GM23338 (cell line): ENCODE measurements at regions not wholly inside any gene's neighbourhood (a gene's known extent, or its start where the extent isn't known, plus 50 kb on each side); places are given as distances from the start of the nearest gene placed in this dataset.

Source experiments
- ATAC-seq: fragments of 200-7000 bp; cut with Tn5 transposase; 3 replicates; pipeline ENCODE4 v1.9.1; 2020
- DNase-seq: peaks from one replicate; pipeline ENCODE4 v3.0.0-alpha.2; 2015; ENCODE audit warnings: low spot score
- H2AFZ ChIP-seq: fragments of 200-600 bp; sonication (generic); 2 replicates; pipeline ENCODE4 v1.8.0; 2016; ENCODE audit warnings: antibody characterized with exemption, mild to moderate bottlenecking, moderate library complexity
- H3F3A ChIP-seq: fragments of 200-600 bp; sonication (generic); replicated peaks from 2 replicates; pipeline ENCODE4 v1.8.0; 2017; ENCODE audit warnings: antibody characterized with exemption, mixed run types, low read depth
- H3K27ac ChIP-seq: fragments of 200-600 bp; sonication (generic); 2 replicates; pipeline ENCODE4 v1.6.1; 2016; ENCODE audit warnings: low read depth
- H3K27me3 ChIP-seq: fragments of 200-600 bp; sonication (generic); 2 replicates; pipeline ENCODE4 v1.8.0; 2016; ENCODE audit warnings: mild to moderate bottlenecking, mixed run types, moderate library complexity; ENCODE audit not compliant: insufficient read depth
- H3K36me3 ChIP-seq: fragments of 200-600 bp; sonication (generic); 2 replicates; pipeline ENCODE4 v1.8.0; 2016; ENCODE audit warnings: mild to moderate bottlenecking; ENCODE audit not compliant: insufficient read depth
- H3K4me1 ChIP-seq: fragments of 200-600 bp; sonication (generic); 2 replicates; pipeline ENCODE4 v1.8.0; 2016; ENCODE audit warnings: mild to moderate bottlenecking, moderate library complexity; ENCODE audit not compliant: insufficient read depth
- H3K4me2 ChIP-seq: fragments of 200-600 bp; sonication (generic); 2 replicates; pipeline ENCODE4 v1.7.1; 2017; ENCODE audit warnings: mixed run types
- H3K4me3 ChIP-seq: fragments of 200-600 bp; sonication (generic); 2 replicates; pipeline ENCODE4 v1.6.1; 2016; ENCODE audit warnings: mixed run types
- H3K79me2 ChIP-seq: fragments of 200-600 bp; sonication (generic); replicated peaks from 2 replicates; pipeline ENCODE4 v1.8.0; 2017; ENCODE audit warnings: mild to moderate bottlenecking; ENCODE audit not compliant: insufficient read depth
- H3K9me2 ChIP-seq: fragments of 200-600 bp; sonication (generic); 2 replicates; pipeline ENCODE4 v1.8.0; 2017; ENCODE audit not compliant: insufficient read depth
- H4K20me1 ChIP-seq: fragments of 200-600 bp; sonication (generic); replicated peaks from 2 replicates; pipeline ENCODE4 v1.8.0; 2017; ENCODE audit warnings: mild to moderate bottlenecking; ENCODE audit not compliant: insufficient read depth
- H3K27ac Mint-ChIP-seq: 2 replicates; pipeline ENCODE4 v1.8.0; 2020; ENCODE audit warnings: inconsistent platforms, mild to moderate bottlenecking, moderate library complexity, mixed read lengths
- H3K27me3 Mint-ChIP-seq: 3 replicates; pipeline ENCODE4 v1.8.0; 2022; ENCODE audit warnings: low read depth, mild to moderate bottlenecking, moderate library complexity, mixed read lengths, inconsistent platforms; ENCODE audit not compliant: insufficient read depth, poor library complexity
- H3K36me3 Mint-ChIP-seq: 3 replicates; pipeline ENCODE4 v1.8.0; 2021; ENCODE audit warnings: low read depth, mild to moderate bottlenecking, inconsistent platforms, moderate library complexity, mixed read lengths
- H3K4me1 Mint-ChIP-seq: 3 replicates; pipeline ENCODE4 v1.8.0; 2020; ENCODE audit warnings: mild to moderate bottlenecking, inconsistent platforms, mixed read lengths
- H3K4me3 Mint-ChIP-seq: 3 replicates; pipeline ENCODE4 v1.8.0; 2021; ENCODE audit warnings: moderate library complexity, mild to moderate bottlenecking, inconsistent platforms, mixed read lengths
- H3K9me3 Mint-ChIP-seq: 3 replicates; pipeline ENCODE4 v1.8.0; 2020; ENCODE audit warnings: moderate library complexity, mild to moderate bottlenecking, inconsistent platforms, mixed read lengths
- CREB1 ChIP-seq: fragments of 250-450 bp; sonication (Bioruptor Pico); IDR thresholded peaks from 2 replicates; pipeline ENCODE4 v1.5.0; 2020; ENCODE audit warnings: low read depth, mild to moderate bottlenecking, moderate library complexity
- CTCF ChIP-seq, 2 experiments: fragments of 200-600 bp in 1 of 2; sonication (generic) in 1 of 2; conservative IDR thresholded peaks; 2 replicates each; pipeline versions ENCODE4 v1.5.1 to v1.6.1; 2016 to 2017; ENCODE audit warnings: antibody characterized with exemption in 2 of 2, low read depth in 2 of 2, mild to moderate bottlenecking in 2 of 2, moderate library complexity in 1 of 2
- EZH2 ChIP-seq: fragments of 200-600 bp; sonication (generic); IDR thresholded peaks from one replicate; pipeline ENCODE4 v1.8.0; 2017; ENCODE audit warnings: antibody characterized with exemption, mild to moderate bottlenecking, low read depth; ENCODE audit not compliant: unreplicated experiment
- EZH2phosphoT487 ChIP-seq: fragments of 200-600 bp; sonication (generic); IDR thresholded peaks from one replicate; pipeline ENCODE4 v1.8.1; 2018; ENCODE audit warnings: antibody characterized with exemption; ENCODE audit not compliant: unreplicated experiment
- JUNB ChIP-seq: IDR thresholded peaks from one replicate; pipeline ENCODE4 v1.6.1; 2016; ENCODE audit warnings: antibody characterized with exemption; ENCODE audit not compliant: unreplicated experiment
- NANOG ChIP-seq: IDR thresholded peaks from 2 replicates; pipeline ENCODE4 v1.6.1; 2016; ENCODE audit warnings: antibody characterized with exemption, borderline replicate concordance
- POLR2AphosphoS5 ChIP-seq: IDR thresholded peaks from 2 replicates; pipeline ENCODE4 v1.6.1; 2016; ENCODE audit warnings: antibody characterized with exemption, low read depth
- REST ChIP-seq: IDR thresholded peaks from one replicate; pipeline ENCODE4 v1.6.1; 2018; ENCODE audit warnings: antibody characterized with exemption; ENCODE audit not compliant: unreplicated experiment
- ZNF114 ChIP-seq: fragments of 250-450 bp; sonication (Bioruptor Pico); IDR thresholded peaks from 2 replicates; pipeline ENCODE4 v1.5.0; 2020; ENCODE audit warnings: mild to moderate bottlenecking, moderate library complexity
- ZNF331 ChIP-seq: fragments of 250-450 bp; sonication (Bioruptor Pico); IDR thresholded peaks from 2 replicates; pipeline ENCODE4 v1.5.0; 2020; ENCODE audit warnings: low read depth, mild to moderate bottlenecking, moderate library complexity
- ZNF462 ChIP-seq: fragments of 250-450 bp; sonication (Bioruptor Pico); IDR thresholded peaks from 2 replicates; pipeline ENCODE4 v1.5.0; 2020; ENCODE audit warnings: mild to moderate bottlenecking, moderate library complexity

GRCh38 chr10:9745158-9745557 is 1272.5 kb upstream of the CELF2 start:
- H3K4me3 Mint-ChIP-seq = no peak overlapping the region
- ATAC-seq (no peak), DNase-seq (no peak)
- H3K27ac Mint-ChIP-seq = no peak overlapping the region
- TF ChIP-seq JUNB (no peak), ZNF331 (CRISPR knock-in tag) (no peak)
- H3K9me3 Mint-ChIP-seq = peaks cover 9% of the 10 kb centered on the region; the same call in 2 of the 3 replicates
- no peaks in the 10 kb centered on the region for H3K79me2 ChIP-seq
- no peak overlapping the region for H2AFZ ChIP-seq
- no peaks in the 10 kb centered on the region; the same call in 1 of the 2 replicates for H3K4me1 ChIP-seq
- no peaks in the 10 kb centered on the region for H3K4me1 Mint-ChIP-seq
- no peak overlapping the region for H3K4me3 ChIP-seq
- no peaks in the 10 kb centered on the region for H3F3A ChIP-seq
- H3K27ac ChIP-seq = no peak overlapping the region
- H4K20me1 ChIP-seq = no peaks in the 10 kb centered on the region
- H3K4me2 ChIP-seq = no peak overlapping the region
- no peaks in the 10 kb centered on the region for H3K27me3 ChIP-seq
- no peaks in the 10 kb centered on the region for H3K36me3 ChIP-seq
- peaks cover 4% of the 10 kb centered on the region; the same call in 2 of the 3 replicates for H3K36me3 Mint-ChIP-seq
- H3K9me2 ChIP-seq = no peaks in the 10 kb centered on the region
- no peaks in the 10 kb centered on the region for H3K27me3 Mint-ChIP-seq

DNA sequence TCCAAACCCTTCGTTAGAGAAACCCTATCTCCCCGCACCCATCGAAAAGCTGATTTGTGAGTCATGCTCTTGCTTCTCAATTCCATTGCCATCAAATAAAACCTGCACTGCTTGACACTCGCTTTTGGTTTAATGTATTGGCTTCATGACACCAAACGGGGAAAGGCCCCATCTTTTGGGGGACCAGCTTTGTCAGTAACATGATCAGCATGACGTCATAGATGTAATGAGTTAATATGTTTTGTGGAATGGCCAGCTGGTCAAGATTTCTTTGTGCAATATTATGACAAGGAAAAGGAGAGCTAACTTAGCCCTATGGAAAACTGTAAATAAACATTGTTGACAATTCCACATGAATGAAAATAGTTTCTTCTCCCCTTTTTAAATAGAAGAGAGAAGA is 1260.5 kb upstream of the CELF2 start:
- ATAC-seq = no peak
- Histone ChIP-seq H3K4me3 (no peak overlapping the region), H3K27me3 (no peaks in the 10 kb centered on the region), H3F3A (no peaks in the 10 kb centered on the region), H4K20me1 (no peaks in the 10 kb centered on the region), H3K79me2 (no peaks in the 10 kb centered on the region), H3K4me1 (no peaks in the 10 kb centered on the region), H3K36me3 (no peaks in the 10 kb centered on the region), H3K27ac (no peak overlapping the region), H3K9me2 (peaks cover 5% of the 10 kb centered on the region; the same call in 1 of the 2 replicates), H2AFZ (no peak overlapping the region), H3K4me2 (no peak overlapping the region)
- Mint-ChIP-seq H3K4me1 (no peaks in the 10 kb centered on the region), H3K27me3 (no peaks in the 10 kb centered on the region), H3K4me3 (no peak overlapping the region), H3K27ac (no peak overlapping the region), H3K36me3 (peaks cover 3% of the 10 kb centered on the region; the same call in 2 of the 3 replicates), H3K9me3 (peaks cover 9% of the 10 kb centered on the region; the same call in 2 of the 3 replicates)
- DNase-seq = no peak
- no peak for TF ChIP-seq ZNF114 (CRISPR knock-in tag)
- no peak for TF ChIP-seq JUNB
- no peak for TF ChIP-seq EZH2
- no peak for TF ChIP-seq ZNF462 (CRISPR knock-in tag)
- TF ChIP-seq POLR2AphosphoS5 = no peak
- TF ChIP-seq ZNF331 (CRISPR knock-in tag) = no peak
- TF ChIP-seq CTCF (conservative IDR thresholded peaks at IDR 0.05; ENCODE audit: low read depth in 2 of 2) = no peak
- TF ChIP-seq CREB1 = no peak
- TF ChIP-seq NANOG = no peak
- no peak for TF ChIP-seq EZH2phosphoT487
- TF ChIP-seq REST = no peak
